Hepatocyte (in vitro differentiated cells): ENCODE measurements at regions not wholly inside any gene's neighbourhood (a gene's known extent, or its start where the extent isn't known, plus 50 kb on each side); places are given as distances from the start of the nearest gene placed in this dataset.

Experiments used
- CTCF ChIP-seq: fragments of 200-600 bp; sonication (generic); IDR thresholded peaks from 2 replicates; pipeline ENCODE4 v1.5.1; 2016; ENCODE audit warnings: antibody characterized with exemption, mild to moderate bottlenecking; ENCODE audit not compliant: poor library complexity
- EZH2 ChIP-seq: fragments of 200-600 bp; sonication (generic); IDR thresholded peaks from 2 replicates; pipeline ENCODE4 v1.6.1; 2016; ENCODE audit warnings: antibody characterized with exemption, mild to moderate bottlenecking, borderline replicate concordance
- EZH2phosphoT487 ChIP-seq: fragments of 200-600 bp; sonication (generic); IDR thresholded peaks from one replicate; pipeline ENCODE4 v1.6.1; 2018; ENCODE audit warnings: antibody characterized with exemption, mild to moderate bottlenecking, low read depth, moderate library complexity; ENCODE audit not compliant: unreplicated experiment, severe bottlenecking

GRCh38 chr9:96023486-96023885, 148.0 kb downstream of the ERCC6L2 start:
- TF ChIP-seq CTCF: no peak
- TF ChIP-seq EZH2phosphoT487: no peak
- no peak for TF ChIP-seq EZH2
